Body of pancreas (tissue), 4 donors: ENCODE measurements at regions not wholly inside any gene's neighbourhood (a gene's known extent, or its start where the extent isn't known, plus 50 kb on each side); places are given as distances from the start of the nearest gene placed in this dataset.

Source experiments
- ATAC-seq: fragments of 150-250 bp; one replicate; pipeline ENCODE4 v1.9.1; 2016
- DNase-seq, 4 donors: peaks; one replicate each; pipeline ENCODE4 v3.0.0-alpha.2; 2019
- H3K27ac ChIP-seq, 4 donors: fragments of 200-600 bp; sonication (generic); 1 replicate in 3 of 4; 2 replicates in 1 of 4; pipeline versions ENCODE4 v1.5.1 to v1.6.1; 2016 to 2019; ENCODE audit warnings: mild to moderate bottlenecking in 1 of 4, mixed read lengths in 1 of 4, moderate library complexity in 1 of 4
- H3K27me3 ChIP-seq, 2 donors: fragments of 200-600 bp; sonication (generic); one replicate each; pipeline ENCODE4 v1.6.0; 2016; ENCODE audit warnings: mild to moderate bottlenecking in 1 of 2
- H3K36me3 ChIP-seq, 2 donors: fragments of 200-600 bp; sonication (generic); replicated peaks in 1 of 2; 2 replicates each; pipeline ENCODE4 v1.5.1; 2016; ENCODE audit warnings: low read depth in 2 of 2; ENCODE audit not compliant: insufficient read depth in 1 of 2
- H3K4me1 ChIP-seq: fragments of 200-600 bp; sonication (generic); one replicate; pipeline ENCODE4 v1.6.0; 2016
- H3K4me3 ChIP-seq, 2 donors: fragments of 200-600 bp; sonication (generic); 1 replicate in 1 of 2; 2 replicates in 1 of 2; pipeline ENCODE4 v1.5.1; 2016 to 2019
- H3K9me3 ChIP-seq, 3 donors: fragments of 200-600 bp; sonication (generic); 1 replicate in 2 of 3; 2 replicates in 1 of 3; pipeline ENCODE4 v1.5.1; 2016
- CTCF ChIP-seq, 7 experiments: fragments of 450-650 bp in 4 of 7; fragments of 200-600 bp in 3 of 7; sonication (generic) in 3 of 7; IDR thresholded peaks; one replicate each; pipeline ENCODE4 v1.5.1; 2016 to 2019; ENCODE audit warnings: antibody characterized with exemption in 7 of 7
- POLR2A ChIP-seq, 3 donors: fragments of 450-650 bp; IDR thresholded peaks; one replicate each; pipeline ENCODE4 v1.6.1; 2016; ENCODE audit warnings: antibody characterized with exemption in 3 of 3, mild to moderate bottlenecking in 2 of 3
- WGBS, 2 donors: methylation state at CpG; one replicate each; pipeline ENCODE4 v1.1.5; 2017; 5-methylcytosine and 5-hydroxymethylcytosine counted together
- intact Hi-C: fragments of 100-400 bp; cut with DNase I; formaldehyde crosslinking; loops from one replicate; pipeline ENCODE4 v1.15.1; 2023

- Histone ChIP-seq H3K4me1 (no peaks in the 10 kb centered on the region), H3K27ac (no peak overlapping the region), H3K4me3 (no peak overlapping the region), H3K9me3 (no peaks in the 10 kb centered on the region), H3K27me3 (no peaks in the 10 kb centered on the region), H3K36me3 (no peaks in the 10 kb centered on the region)
- WGBS, 2 donors, result 33 to 38% methylated on average over 3 of the region's 3 CpGs
- intact Hi-C loops, result no loop called here
- TF ChIP-seq POLR2A (IDR thresholded peaks at IDR 0.05), result no peak
- TF ChIP-seq CTCF (IDR thresholded peaks at IDR 0.05), result no peak
- DNase-seq, result no peak
- no peak for ATAC-seq
These were observed 273.4 kb upstream of the ISL1 start for GRCh38 chr5:51109786-51110410.

GRCh38 chr5:51131266-51131665 is 252.0 kb upstream of the ISL1 start:
- intact Hi-C loops, result no loop called here
- Histone ChIP-seq H3K9me3 (no peaks in the 10 kb centered on the region), H3K4me3 (no peak overlapping the region), H3K4me1 (no peaks in the 10 kb centered on the region), H3K27ac (no peak overlapping the region), H3K36me3 (no peaks in the 10 kb centered on the region), H3K27me3 (no peaks in the 10 kb centered on the region)
- TF ChIP-seq CTCF (IDR thresholded peaks at IDR 0.05), result no peak
- no peak for TF ChIP-seq POLR2A (IDR thresholded peaks at IDR 0.05)
- ATAC-seq (no peak), DNase-seq (no peak)

- H3K4me1 ChIP-seq, result no peaks in the 10 kb centered on the region
- H3K27ac ChIP-seq, result no peak overlapping the region
- H3K4me3 ChIP-seq, result no peak overlapping the region
- no peaks in the 10 kb centered on the region for H3K9me3 ChIP-seq
- no peaks in the 10 kb centered on the region for H3K27me3 ChIP-seq
- 21 to 38% methylated on average over 2 of the region's 2 CpGs for WGBS, 2 donors
- no peak for TF ChIP-seq CTCF (IDR thresholded peaks at IDR 0.05)
- no peak for TF ChIP-seq POLR2A (IDR thresholded peaks at IDR 0.05)
- DNase-seq (no peak), ATAC-seq (no peak)
- H3K36me3 ChIP-seq, result no peaks in the 10 kb centered on the region
- intact Hi-C loops, result no loop called here
These were observed 245.1 kb upstream of the ISL1 start for GRCh38 chr5:51138164-51138563.

GRCh38 chr5:51148437-51148836 is 234.8 kb upstream of the ISL1 start:
- WGBS, 2 donors, result 18 to 29% methylated on average over 2 of the region's 2 CpGs
- DNase-seq, result no peak
- no peak for TF ChIP-seq POLR2A (IDR thresholded peaks at IDR 0.05)
- no peak for TF ChIP-seq CTCF (IDR thresholded peaks at IDR 0.05)
- H3K27ac ChIP-seq, result no peak overlapping the region
- H3K36me3 ChIP-seq, result no peaks in the 10 kb centered on the region
- H3K4me1 ChIP-seq, result no peaks in the 10 kb centered on the region
- no peaks in the 10 kb centered on the region for H3K27me3 ChIP-seq
- no peak overlapping the region for H3K4me3 ChIP-seq
- no peak for ATAC-seq
- no peaks in the 10 kb centered on the region for H3K9me3 ChIP-seq
- intact Hi-C loops, result no loop called here

- no peak for ATAC-seq
- no peak overlapping the region for H3K27ac ChIP-seq
- H3K4me3 ChIP-seq, result no peak overlapping the region
- no peaks in the 10 kb centered on the region for H3K4me1 ChIP-seq
- no peak for DNase-seq
- H3K9me3 ChIP-seq, result no peaks in the 10 kb centered on the region
- no peaks in the 10 kb centered on the region for H3K27me3 ChIP-seq
- H3K36me3 ChIP-seq, result no peaks in the 10 kb centered on the region
- TF ChIP-seq CTCF (IDR thresholded peaks at IDR 0.05) (no peak), POLR2A (IDR thresholded peaks at IDR 0.05) (no peak)
- intact Hi-C loops, result no loop called here
These were observed 227.0 kb upstream of the ISL1 start for GRCh38 chr5:51156222-51156621.
